CD14-positive monocyte (primary cell): ENCODE measurements at regions not wholly inside any gene's neighbourhood (a gene's known extent, or its start where the extent isn't known, plus 50 kb on each side); places are given as distances from the start of the nearest gene placed in this dataset.

Experiments used
- DNase-seq, 3 donors: peaks; one replicate each; pipeline ENCODE4 v3.0.0-alpha.2; 2011 to 2022
- H2AFZ ChIP-seq: 2 replicates; pipeline ENCODE4 v1.6.0; 2012; ENCODE audit warnings: mild to moderate bottlenecking, low read depth, low read length, inconsistent platforms; ENCODE audit not compliant: insufficient read depth, poor library complexity, severe bottlenecking
- H3K27ac ChIP-seq, 2 donors: 1 replicate in 1 of 2; 2 replicates in 1 of 2; pipeline ENCODE4 v1.5.1; 2012 to 2013; ENCODE audit warnings: low read length in 2 of 2, control low read depth in 1 of 2, inconsistent platforms in 1 of 2, low read depth in 1 of 2, mild to moderate bottlenecking in 1 of 2
- H3K27me3 ChIP-seq, 2 donors: one replicate each; pipeline versions ENCODE4 v1.6.0 to v1.6.1; 2011 to 2013; ENCODE audit warnings: low read length in 2 of 2; ENCODE audit not compliant: control insufficient read depth in 2 of 2, insufficient read depth in 2 of 2
- H3K36me3 ChIP-seq, 2 donors: replicated peaks in 1 of 2; 1 replicate in 1 of 2; 2 replicates in 1 of 2; pipeline versions ENCODE4 v1.5.1 to v1.6.1; 2012 to 2013; ENCODE audit warnings: low read length in 2 of 2, control low read depth in 1 of 2, inconsistent platforms in 1 of 2, mild to moderate bottlenecking in 1 of 2; ENCODE audit not compliant: insufficient read depth in 2 of 2, control insufficient read depth in 1 of 2
- H3K4me1 ChIP-seq, 2 donors: 1 replicate in 1 of 2; 2 replicates in 1 of 2; pipeline versions ENCODE4 v1.5.1 to v1.6.1; 2012 to 2013; ENCODE audit warnings: low read length in 2 of 2, control low read depth in 1 of 2, inconsistent platforms in 1 of 2, mild to moderate bottlenecking in 1 of 2, moderate library complexity in 1 of 2; ENCODE audit not compliant: insufficient read depth in 2 of 2, control insufficient read depth in 1 of 2
- H3K4me2 ChIP-seq: replicated peaks from 2 replicates; pipeline ENCODE3; 2012; ENCODE audit warnings: low read length, moderate library complexity, mild to moderate bottlenecking; ENCODE audit not compliant: poor library complexity, severe bottlenecking; ENCODE audit errors: extremely low read depth
- H3K4me3 ChIP-seq, 3 experiments: fragments of 200-600 bp in 1 of 3; sonication (generic) in 1 of 3; replicated peaks in 1 of 3; 1 replicate in 2 of 3; 2 replicates in 1 of 3; pipeline ENCODE4 v1.5.1; 2011 to 2013; ENCODE audit warnings: low read length in 3 of 3, mild to moderate bottlenecking in 3 of 3, control low read depth in 2 of 3, low read depth in 2 of 3, inconsistent platforms in 1 of 3, moderate library complexity in 1 of 3
- H3K79me2 ChIP-seq: 2 replicates; pipeline ENCODE4 v1.6.0; 2012; ENCODE audit warnings: mild to moderate bottlenecking, control low read depth, inconsistent platforms, low read length, moderate library complexity; ENCODE audit not compliant: insufficient read depth
- H3K9ac ChIP-seq: 2 replicates; pipeline ENCODE4 v1.6.0; 2017; ENCODE audit warnings: low read length, mild to moderate bottlenecking; ENCODE audit not compliant: insufficient read depth, poor library complexity, severe bottlenecking
- H3K9me3 ChIP-seq, 2 donors: replicated peaks in 1 of 2; 1 replicate in 1 of 2; 2 replicates in 1 of 2; pipeline versions ENCODE4 v1.5.1 to v1.6.1; 2012 to 2013; ENCODE audit warnings: low read length in 2 of 2, control low read depth in 1 of 2; ENCODE audit not compliant: control insufficient read depth in 1 of 2, insufficient read depth in 1 of 2
- H4K20me1 ChIP-seq: 2 replicates; pipeline ENCODE4 v1.6.0; 2012; ENCODE audit warnings: mild to moderate bottlenecking, low read length, control low read depth, moderate library complexity; ENCODE audit not compliant: insufficient read depth
- H3K27ac Mint-ChIP-seq, 7 donors: one replicate each; pipeline ENCODE4 v1.8.0; 2020; ENCODE audit warnings: mild to moderate bottlenecking in 7 of 7, mixed read lengths in 7 of 7, moderate library complexity in 6 of 7, inconsistent platforms in 2 of 7
- H3K27me3 Mint-ChIP-seq, 3 donors: one replicate each; pipeline ENCODE4 v1.8.0; 2021 to 2022; ENCODE audit warnings: low read depth in 3 of 3, mild to moderate bottlenecking in 3 of 3, mixed read lengths in 3 of 3, moderate library complexity in 3 of 3, inconsistent platforms in 1 of 3
- H3K36me3 Mint-ChIP-seq, 2 donors: one replicate each; pipeline ENCODE4 v1.8.0; 2020; ENCODE audit warnings: mixed read lengths in 2 of 2, inconsistent platforms in 1 of 2, mild to moderate bottlenecking in 1 of 2
- H3K4me1 Mint-ChIP-seq: one replicate; pipeline ENCODE4 v1.8.0; 2020; ENCODE audit warnings: mild to moderate bottlenecking, mixed read lengths
- H3K4me3 Mint-ChIP-seq, 2 donors: one replicate each; pipeline ENCODE4 v1.8.0; 2020; ENCODE audit warnings: mild to moderate bottlenecking in 2 of 2, mixed read lengths in 2 of 2, moderate library complexity in 1 of 2
- H3K9me3 Mint-ChIP-seq, 7 donors: one replicate each; pipeline ENCODE4 v1.8.0; 2020 to 2022; ENCODE audit warnings: mixed read lengths in 7 of 7, mild to moderate bottlenecking in 6 of 7, moderate library complexity in 6 of 7, inconsistent platforms in 2 of 7
- CTCF ChIP-seq: fragments of 200-600 bp; IDR thresholded peaks from one replicate; pipeline ENCODE4 v1.8.0; 2022; ENCODE audit warnings: antibody characterized with exemption, mild to moderate bottlenecking
- WGBS: methylation state at CpG from one replicate; pipeline ENCODE4 v1.1.5; 2013; ENCODE audit warnings: missing lambda C conversion rate; ENCODE audit not compliant: insufficient coverage; 5-methylcytosine and 5-hydroxymethylcytosine counted together
- intact Hi-C, 2 donors: fragments of 100-400 bp; cut with micrococcal nuclease; formaldehyde crosslinking; loops; one replicate each; pipeline versions ENCODE4 v1.15.0 to v1.15.1; 2023

- H3K79me2 ChIP-seq: no peaks in the 10 kb centered on the region
- no peak for DNase-seq
- Mint-ChIP-seq H3K4me1 (peaks cover 9% of the 10 kb centered on the region), H3K9me3 (peaks cover 0 to 7% (median 5%) of the 10 kb centered on the region in 7 donors), H3K4me3 (no peak overlapping the region), H3K27ac (no peak overlapping the region), H3K27me3 (peaks cover 4 to 16% (median 5%) of the 10 kb centered on the region in 3 donors), H3K36me3 (no peaks in the 10 kb centered on the region)
- H3K27me3 ChIP-seq: no peaks in the 10 kb centered on the region
- H3K9ac ChIP-seq: no peak overlapping the region
- H3K36me3 ChIP-seq: no peaks in the 10 kb centered on the region
- peaks cover 0 to 4% of the 10 kb centered on the region in 2 donors for H3K9me3 ChIP-seq
- H3K27ac ChIP-seq: no peak overlapping the region
- peaks cover 0 to 6% of the 10 kb centered on the region in 2 donors for H3K4me1 ChIP-seq
- no peak overlapping the region for H3K4me3 ChIP-seq
- 94% methylated on average over 15 of the region's 17 CpGs for WGBS
- intact Hi-C loops: no loop called here
- H4K20me1 ChIP-seq: no peaks in the 10 kb centered on the region
- TF ChIP-seq CTCF: no peak
- H3K4me2 ChIP-seq: no peak overlapping the region
- H2AFZ ChIP-seq: no peak overlapping the region
Observed at GRCh38 chr1:30195424-30196134, 527.8 kb downstream of the MATN1 start.

GRCh38 chr1:30194741-30195423 lies 528.5 kb downstream of the MATN1 start:
- Mint-ChIP-seq H3K9me3 (peaks cover 0 to 7% (median 4%) of the 10 kb centered on the region in 7 donors), H3K4me1 (peaks cover 9% of the 10 kb centered on the region), H3K27ac (no peak overlapping the region), H3K27me3 (peaks cover 4 to 16% (median 5%) of the 10 kb centered on the region in 3 donors), H3K36me3 (no peaks in the 10 kb centered on the region), H3K4me3 (no peak overlapping the region)
- TF ChIP-seq CTCF: no peak
- Histone ChIP-seq H3K9me3 (peaks cover 0 to 4% of the 10 kb centered on the region in 2 donors), H3K4me3 (no peak overlapping the region), H4K20me1 (no peaks in the 10 kb centered on the region), H3K4me2 (no peak overlapping the region), H3K27me3 (no peaks in the 10 kb centered on the region), H3K36me3 (no peaks in the 10 kb centered on the region), H3K4me1 (peaks cover 0 to 7% of the 10 kb centered on the region in 2 donors), H2AFZ (no peak overlapping the region), H3K79me2 (no peaks in the 10 kb centered on the region), H3K27ac (no peak overlapping the region), H3K9ac (no peak overlapping the region)
- intact Hi-C loops: no loop called here
- DNase-seq: no peak
- 94% methylated on average over 5 of the region's 8 CpGs for WGBS
